HUDEP-2 (cell line): ENCODE measurements at regions not wholly inside any gene's neighbourhood (a gene's known extent, or its start where the extent isn't known, plus 50 kb on each side); places are given as distances from the start of the nearest gene placed in this dataset.

ENCODE experiments used
- DNase-seq, 76 experiments: peaks; one replicate each; lab custom pipeline; 2025; ENCODE audit not compliant: unreplicated experiment in 76 of 76; lab: John Stamatoyannopoulos, UW

- DNase-seq: no peak
These were observed 99.6 kb upstream of the MAP2 start for GRCh38 chr2:209324281-209324680.

GRCh38 chr2:209331291-209331844 lies 92.5 kb upstream of the MAP2 start:
- DNase-seq: peak in 1 of 76 experiments; percentile 0

- peak in 38 of 76 experiments; percentile 0 to 59 (median 13) for DNase-seq
These were observed 89.4 kb upstream of the MAP2 start for GRCh38 chr2:209334188-209335017.

- DNase-seq: no peak
These were observed 83.3 kb upstream of the MAP2 start for GRCh38 chr2:209340522-209340921.

GRCh38 chr2:209344349-209344748 lies 79.5 kb upstream of the MAP2 start:
- DNase-seq: no peak

- no peak for DNase-seq
These were observed 75.4 kb upstream of the MAP2 start for GRCh38 chr2:209348433-209348832.

- no peak for DNase-seq
These were observed 72.2 kb upstream of the MAP2 start for GRCh38 chr2:209351636-209352035.

- no peak for DNase-seq
These were observed 64.9 kb upstream of the MAP2 start for GRCh38 chr2:209358992-209359391.

GRCh38 chr2:209367075-209367747 lies 56.6 kb upstream of the MAP2 start:
- no peak for DNase-seq

- no peak for DNase-seq
These were observed 55.4 kb upstream of the MAP2 start for GRCh38 chr2:209368406-209368805.

- peak in 1 of 76 experiments; percentile 2 for DNase-seq
These were observed 54.9 kb upstream of the MAP2 start for GRCh38 chr2:209368914-209369313.

GRCh38 chr2:209369656-209370055 lies 54.2 kb upstream of the MAP2 start:
- DNase-seq: no peak

- DNase-seq: no peak
These were observed 52.4 kb upstream of the MAP2 start for GRCh38 chr2:209371407-209371806.
